Globus pallidus (tissue), 1 donor: ENCODE measurements at regions not wholly inside any gene's neighbourhood (a gene's known extent, or its start where the extent isn't known, plus 50 kb on each side); places are given as distances from the start of the nearest gene placed in this dataset.

Source experiments
- DNase-seq: peaks from one replicate; pipeline ENCODE4 v3.0.0-alpha.2; 2015; ENCODE audit warnings: low spot score

- DNase-seq, result no peak
Observed at GRCh38 chr21:16834791-16835190, 678.1 kb upstream of the CXADR start.

GRCh38 chr21:16837321-16837720 is 675.5 kb upstream of the CXADR start:
- DNase-seq, result no peak

DNA sequence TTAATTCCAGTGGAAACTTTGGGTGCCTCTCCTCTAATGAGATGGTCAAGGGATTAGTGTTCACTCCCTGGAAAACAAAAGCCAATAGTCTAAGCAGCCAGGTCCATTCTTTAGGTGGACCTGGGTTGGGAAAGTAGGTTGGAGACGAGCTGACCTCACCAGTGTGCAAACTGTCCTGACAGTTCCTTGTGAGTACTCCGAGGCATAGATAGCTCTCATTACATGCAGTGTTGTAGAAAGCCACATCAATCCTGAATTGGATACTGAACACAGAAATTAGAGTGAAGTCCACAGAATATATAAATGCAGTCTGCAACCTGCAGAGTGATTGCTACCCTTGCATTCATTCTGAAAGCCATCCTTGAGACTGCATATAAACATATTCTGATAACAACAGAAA is 675.1 kb upstream of the CXADR start:
- no peak for DNase-seq

GRCh38 chr21:16838331-16838730 is 674.5 kb upstream of the CXADR start:
- no peak for DNase-seq

GRCh38 chr21:16840538-16840937 is 672.3 kb upstream of the CXADR start:
- peak; percentile 31 for DNase-seq

DNA sequence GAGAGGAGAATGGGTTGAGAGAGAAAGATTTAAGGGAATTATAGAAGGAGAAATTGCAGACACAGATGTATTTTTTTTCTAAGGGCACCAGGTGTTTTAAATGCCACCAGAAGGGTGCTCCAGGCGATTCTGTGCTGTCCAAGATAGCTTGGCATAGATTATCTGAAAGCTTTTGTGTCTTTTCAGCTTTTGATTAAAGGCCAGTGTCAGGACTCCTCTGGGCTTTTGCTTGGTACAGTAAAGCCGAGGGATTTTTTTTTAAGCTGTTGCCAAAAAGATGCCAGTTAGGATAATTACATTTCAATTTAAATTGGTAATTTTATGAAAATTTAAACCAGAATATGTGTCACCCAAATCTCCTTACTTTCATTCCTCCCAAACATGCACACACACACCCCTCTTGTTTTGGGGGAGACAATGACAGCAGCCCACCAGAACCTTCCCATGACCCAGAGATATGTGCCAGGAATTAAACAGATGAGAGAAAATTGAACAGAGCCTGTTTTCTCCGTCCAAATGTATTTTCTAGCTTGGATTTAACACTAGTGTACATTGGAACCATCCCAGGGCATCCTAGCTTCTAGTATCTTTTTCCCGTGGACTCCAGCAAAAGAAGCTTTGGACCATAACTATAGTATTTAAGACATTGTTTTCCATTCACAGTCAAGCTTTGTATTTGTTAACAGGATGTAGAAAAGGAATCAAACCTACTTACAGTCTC is 670.7 kb upstream of the CXADR start:
- DNase-seq, result no peak

DNA sequence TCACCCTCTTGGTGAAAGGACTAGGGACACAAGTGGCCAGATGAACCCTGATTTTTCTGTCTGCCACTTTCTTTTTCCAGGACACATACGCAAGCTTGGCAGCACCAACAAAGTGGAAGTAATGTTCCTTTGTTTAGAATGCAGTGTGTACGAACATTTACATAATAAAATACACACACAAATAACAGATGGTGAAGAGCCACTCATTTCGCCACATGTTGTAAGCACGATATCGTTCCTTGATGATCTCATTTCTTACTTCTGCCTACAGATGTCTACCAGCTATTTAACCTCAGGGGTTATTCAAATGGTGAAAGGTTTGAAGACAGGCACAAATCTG is 670.2 kb upstream of the CXADR start:
- no peak for DNase-seq

GRCh38 chr21:16847211-16847610 is 665.6 kb upstream of the CXADR start:
- no peak for DNase-seq

- no peak for DNase-seq
Observed at GRCh38 chr21:16851054-16851453, 661.8 kb upstream of the CXADR start.

DNA sequence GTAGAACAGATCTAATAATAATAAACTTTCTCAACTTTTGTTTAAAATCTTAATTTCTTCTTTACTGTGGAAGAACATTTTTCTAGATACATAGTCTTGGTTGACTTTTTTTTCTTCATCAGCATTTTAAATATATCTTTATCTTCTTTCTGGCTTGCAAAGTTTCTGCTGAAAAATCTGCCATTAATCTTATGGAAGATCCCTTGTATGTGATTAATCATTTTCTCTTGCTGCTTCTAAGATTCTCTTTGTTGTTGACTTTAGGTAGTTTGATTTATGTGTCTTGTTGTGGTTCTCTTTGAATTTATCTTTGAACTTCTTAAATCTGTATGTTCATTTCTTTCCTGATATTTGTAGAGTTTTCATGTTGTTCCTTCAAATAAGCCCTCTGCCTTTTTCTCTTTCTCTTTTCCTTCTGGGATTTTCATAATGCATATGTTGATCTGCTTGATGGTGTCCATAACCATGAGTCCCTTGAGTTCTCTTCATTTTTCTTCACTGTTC is 657.6 kb upstream of the CXADR start:
- DNase-seq, result no peak

DNA sequence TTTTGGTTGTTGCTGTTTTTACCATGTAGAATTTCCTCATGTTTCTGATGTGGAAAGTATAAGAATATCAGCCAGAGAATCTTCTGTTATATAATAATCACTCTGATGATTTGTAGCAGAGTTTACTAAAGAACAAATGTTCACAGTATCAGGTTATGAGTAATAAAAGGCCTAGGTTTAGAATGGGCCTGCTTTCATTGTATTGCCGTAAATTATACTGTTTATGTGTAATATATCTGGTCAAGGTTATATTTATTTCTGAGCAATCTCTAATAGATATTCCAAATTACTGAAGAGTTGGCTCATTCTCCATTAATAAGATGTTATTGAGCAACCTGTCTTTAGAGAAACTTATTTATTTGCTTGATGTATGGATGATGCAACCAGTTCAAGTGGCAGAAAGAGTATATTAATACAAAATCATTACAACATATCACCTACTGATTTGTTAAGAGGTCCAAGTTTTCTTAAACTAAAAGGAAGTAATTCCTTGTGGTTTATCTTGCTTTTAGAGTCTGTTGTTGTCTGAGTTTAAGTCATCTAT is 649.4 kb upstream of the CXADR start:
- DNase-seq, result no peak

GRCh38 chr21:16863908-16864307 is 648.9 kb upstream of the CXADR start:
- no peak for DNase-seq

DNA sequence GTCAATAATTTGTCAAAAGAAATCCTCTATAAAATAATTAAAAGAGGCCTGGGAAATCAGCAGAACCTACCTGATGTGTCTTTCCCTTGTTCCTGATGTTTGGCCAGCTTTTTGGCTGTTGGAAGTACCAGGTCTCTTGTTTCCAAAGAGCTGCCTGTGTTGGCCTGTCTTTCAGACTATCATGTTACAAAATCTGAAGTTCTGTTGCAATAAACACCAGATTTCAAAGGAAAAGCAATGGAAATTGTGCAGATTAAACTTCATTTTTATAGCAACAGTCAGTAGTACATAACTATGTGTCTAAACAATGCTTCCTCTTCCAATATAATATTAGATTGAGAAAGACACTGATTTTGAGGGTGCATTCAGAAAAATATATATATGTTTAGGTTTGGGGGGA is 647.2 kb upstream of the CXADR start:
- no peak for DNase-seq

- no peak for DNase-seq
Observed at GRCh38 chr21:16866851-16867250, 646.0 kb upstream of the CXADR start.

DNA sequence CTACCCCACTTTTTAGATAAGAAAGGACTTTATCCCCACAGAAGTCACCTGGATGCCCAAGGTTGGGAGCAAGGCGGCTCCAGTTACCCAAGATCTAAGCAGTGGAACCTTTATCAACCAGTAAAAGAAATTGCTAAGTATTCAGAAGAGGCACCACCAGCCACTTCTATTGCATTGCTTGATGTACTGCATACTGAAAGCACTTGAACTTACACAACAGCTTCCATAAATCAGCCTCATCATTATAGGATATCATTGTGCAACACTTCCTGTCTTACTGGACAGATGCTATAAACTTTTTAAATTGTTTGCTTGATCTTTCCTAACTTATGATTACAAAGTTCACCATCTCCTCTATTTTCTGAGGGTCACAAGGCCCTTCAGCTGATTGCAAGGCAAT is 642.7 kb upstream of the CXADR start:
- DNase-seq, result no peak

- DNase-seq, result no peak
Observed at GRCh38 chr21:16872616-16873015, 640.2 kb upstream of the CXADR start.

DNA sequence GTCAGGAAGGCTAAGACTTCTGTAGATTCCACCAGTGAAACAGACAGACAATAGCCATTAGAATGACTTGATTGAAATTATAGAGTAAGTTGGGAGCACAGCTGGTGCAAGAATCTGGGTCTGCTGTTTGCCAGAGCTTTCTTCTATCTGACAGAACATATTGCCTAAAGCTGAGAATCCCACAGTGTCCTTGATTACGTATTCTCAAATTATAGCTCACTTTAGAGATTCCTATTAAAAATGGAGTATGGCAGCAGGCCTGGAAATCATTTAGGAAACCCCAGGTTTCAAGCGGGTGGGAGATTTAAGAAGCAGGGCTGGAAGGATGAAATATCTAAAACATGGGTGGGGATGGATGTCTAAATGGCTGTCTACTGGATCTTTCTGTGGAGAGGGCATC is 639.7 kb upstream of the CXADR start:
- no peak for DNase-seq

GRCh38 chr21:16873596-16873995 is 639.2 kb upstream of the CXADR start:
- no peak for DNase-seq

- no peak for DNase-seq
Observed at GRCh38 chr21:16879479-16879878, 633.4 kb upstream of the CXADR start.

- no peak for DNase-seq
Observed at GRCh38 chr21:16891821-16892220, 621.0 kb upstream of the CXADR start.

DNA sequence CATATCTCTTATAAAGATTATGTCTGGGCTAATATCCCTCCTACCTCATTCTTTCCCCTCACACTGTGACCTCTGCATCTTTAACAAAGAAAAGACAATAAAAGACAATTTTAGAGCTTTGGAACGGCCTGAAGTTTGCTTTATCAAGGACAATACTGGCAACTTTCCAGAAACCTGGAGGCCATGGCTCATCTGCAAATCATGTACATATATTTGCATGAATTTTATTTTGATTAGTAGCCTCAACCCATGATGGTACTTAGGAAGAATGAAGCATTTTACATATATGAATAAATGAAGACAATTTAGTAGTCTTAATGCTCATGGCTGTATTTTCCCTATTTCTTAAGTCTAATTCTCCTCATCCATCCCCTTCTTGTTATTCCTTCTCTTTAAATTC is 612.2 kb upstream of the CXADR start:
- no peak for DNase-seq

- peak; percentile 52 for DNase-seq
Observed at GRCh38 chr21:16908077-16908476, 604.8 kb upstream of the CXADR start.

GRCh38 chr21:16910435-16911165 is 602.2 kb upstream of the CXADR start:
- no peak for DNase-seq
